ENCODE measurements at regions not wholly inside any gene's neighbourhood (a gene's known extent, or its start where the extent isn't known, plus 50 kb on each side); places are given as distances from the start of the nearest gene placed in this dataset.

DNA sequence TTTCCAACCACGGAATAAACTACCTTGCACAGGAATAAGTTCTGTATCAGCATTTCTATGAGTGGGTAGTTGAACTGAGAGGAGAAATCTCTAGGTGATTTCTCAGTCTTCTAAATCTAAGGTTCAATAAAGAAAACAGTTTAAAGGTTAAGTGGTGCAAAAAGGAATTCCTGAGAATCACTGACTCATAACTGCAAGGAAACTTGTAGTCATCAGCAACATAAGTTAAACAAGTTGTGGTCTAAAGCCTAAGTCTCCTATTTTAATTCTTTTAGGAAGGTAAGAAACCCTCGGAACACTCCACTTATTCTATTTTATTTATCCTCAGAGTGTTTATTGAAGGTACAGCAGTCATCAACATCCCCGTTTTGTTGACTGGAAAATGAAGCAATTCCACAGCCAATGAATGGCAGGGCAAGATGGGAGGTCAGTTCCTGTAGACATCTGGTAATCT is 92.4 kb upstream of the PIK3CG start:
- CTCF ChIA-PET = no interaction called here
- DNase-seq = no peak

DNA sequence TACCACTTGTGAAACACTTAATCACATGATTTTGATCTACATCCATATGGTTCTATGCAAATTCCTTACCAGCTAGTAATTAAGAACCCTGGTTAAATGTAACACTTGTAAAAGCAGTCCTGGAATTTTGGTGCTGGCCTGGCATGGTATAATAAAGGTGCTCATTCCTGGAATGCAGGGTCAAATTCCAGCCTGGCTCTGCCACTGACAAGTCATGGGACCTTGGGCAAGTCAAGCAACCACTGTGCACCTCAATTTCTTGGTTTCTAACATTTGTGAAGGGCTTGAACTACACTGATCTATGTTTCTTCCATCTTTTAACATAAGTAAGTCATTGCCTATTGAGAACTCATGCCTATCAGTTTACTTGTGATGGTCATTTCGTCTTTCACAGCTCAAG is 91.9 kb upstream of the PIK3CG start:
- H3K36me3 Mint-ChIP-seq (ENCODE audit: low read depth) = no peaks in the 10 kb centered on the region
- H3K4me3 Mint-ChIP-seq = no peak overlapping the region
- CTCF ChIA-PET = no interaction called here
- H3K9me3 Mint-ChIP-seq = peaks cover 9% of the 10 kb centered on the region
- DNase-seq = no peak
- H3K27ac Mint-ChIP-seq = no peak overlapping the region
- H3K27me3 Mint-ChIP-seq = no peaks in the 10 kb centered on the region
- POLR2A ChIA-PET = no interaction called here
- H3K4me1 Mint-ChIP-seq = peaks cover 25% of the 10 kb centered on the region

More for the DNA sequence above, 92.4 kb upstream of the PIK3CG start:
- Mint-ChIP-seq H3K4me1 (peaks cover 31% of the 10 kb centered on the region), H3K4me3 (no peak overlapping the region), H3K36me3 (ENCODE audit: low read depth) (no peaks in the 10 kb centered on the region), H3K27me3 (no peaks in the 10 kb centered on the region), H3K9me3 (peaks cover 9% of the 10 kb centered on the region), H3K27ac (no peak overlapping the region)
- POLR2A ChIA-PET = no interaction called here

- CTCF ChIA-PET = interaction anchor here (1.8 kb wide), 1 partner anchor 113 kb away, joined by 4 read pairs; the partner anchor contains the start of gene CCDC71L
These were observed 91.4 kb upstream of the PIK3CG start for GRCh38 chr7:106773721-106774120.

GRCh38 chr7:106774213-106774767 is 90.8 kb upstream of the PIK3CG start:
- CTCF ChIA-PET = interaction anchor here (1.8 kb wide), 1 partner anchor 114 kb away, joined by 4 read pairs; the partner anchor contains the start of gene CCDC71L
- DNase-seq = no peak
- no peak overlapping the region for H3K4me3 Mint-ChIP-seq

More at GRCh38 chr7:106773721-106774120, 91.4 kb upstream of the PIK3CG start:
- Mint-ChIP-seq H3K4me1 (peaks cover 22% of the 10 kb centered on the region), H3K27me3 (no peaks in the 10 kb centered on the region), H3K36me3 (ENCODE audit: low read depth) (no peaks in the 10 kb centered on the region), H3K4me3 (no peak overlapping the region), H3K27ac (no peak overlapping the region), H3K9me3 (peaks cover 9% of the 10 kb centered on the region)
- no peak for DNase-seq
- POLR2A ChIA-PET = no interaction called here

GRCh38 chr7:106774768-106775551 is 90.1 kb upstream of the PIK3CG start:
- H3K36me3 Mint-ChIP-seq (ENCODE audit: low read depth) = no peaks in the 10 kb centered on the region
- no peak overlapping the region for H3K4me3 Mint-ChIP-seq
- POLR2A ChIA-PET = no interaction called here
- no peak overlapping the region for H3K27ac Mint-ChIP-seq
- H3K9me3 Mint-ChIP-seq = peaks cover 9% of the 10 kb centered on the region
- peaks cover 22% of the 10 kb centered on the region for H3K4me1 Mint-ChIP-seq
- no peaks in the 10 kb centered on the region for H3K27me3 Mint-ChIP-seq
- CTCF ChIA-PET = interaction anchor here (1.8 kb wide), 1 partner anchor 114 kb away, joined by 4 read pairs; the partner anchor contains the start of gene CCDC71L
- DNase-seq = peak; percentile 37

More at GRCh38 chr7:106774213-106774767, 90.8 kb upstream of the PIK3CG start:
- Mint-ChIP-seq H3K27me3 (no peaks in the 10 kb centered on the region), H3K27ac (no peak overlapping the region), H3K4me1 (peaks cover 22% of the 10 kb centered on the region), H3K36me3 (ENCODE audit: low read depth) (no peaks in the 10 kb centered on the region), H3K9me3 (peaks cover 9% of the 10 kb centered on the region)
- POLR2A ChIA-PET = no interaction called here

- Mint-ChIP-seq H3K4me3 (no peak overlapping the region), H3K27ac (no peak overlapping the region), H3K9me3 (peaks cover 9% of the 10 kb centered on the region), H3K4me1 (peaks cover 20% of the 10 kb centered on the region), H3K27me3 (no peaks in the 10 kb centered on the region), H3K36me3 (ENCODE audit: low read depth) (no peaks in the 10 kb centered on the region)
- no peak for DNase-seq
- ChIA-PET CTCF (interaction anchor here (1.8 kb wide), 1 partner anchor 115 kb away, joined by 4 read pairs; the partner anchor contains the start of gene CCDC71L), POLR2A (no interaction called here)
These were observed 89.5 kb upstream of the PIK3CG start for GRCh38 chr7:106775552-106775936.

- Mint-ChIP-seq H3K4me1 (peaks cover 20% of the 10 kb centered on the region), H3K9me3 (peaks cover 9% of the 10 kb centered on the region), H3K4me3 (no peak overlapping the region), H3K36me3 (ENCODE audit: low read depth) (no peaks in the 10 kb centered on the region), H3K27ac (no peak overlapping the region), H3K27me3 (no peaks in the 10 kb centered on the region)
- DNase-seq = no peak
- ChIA-PET POLR2A (no interaction called here), CTCF (no interaction called here)
These were observed 89.0 kb upstream of the PIK3CG start for GRCh38 chr7:106775975-106776607.

DNA sequence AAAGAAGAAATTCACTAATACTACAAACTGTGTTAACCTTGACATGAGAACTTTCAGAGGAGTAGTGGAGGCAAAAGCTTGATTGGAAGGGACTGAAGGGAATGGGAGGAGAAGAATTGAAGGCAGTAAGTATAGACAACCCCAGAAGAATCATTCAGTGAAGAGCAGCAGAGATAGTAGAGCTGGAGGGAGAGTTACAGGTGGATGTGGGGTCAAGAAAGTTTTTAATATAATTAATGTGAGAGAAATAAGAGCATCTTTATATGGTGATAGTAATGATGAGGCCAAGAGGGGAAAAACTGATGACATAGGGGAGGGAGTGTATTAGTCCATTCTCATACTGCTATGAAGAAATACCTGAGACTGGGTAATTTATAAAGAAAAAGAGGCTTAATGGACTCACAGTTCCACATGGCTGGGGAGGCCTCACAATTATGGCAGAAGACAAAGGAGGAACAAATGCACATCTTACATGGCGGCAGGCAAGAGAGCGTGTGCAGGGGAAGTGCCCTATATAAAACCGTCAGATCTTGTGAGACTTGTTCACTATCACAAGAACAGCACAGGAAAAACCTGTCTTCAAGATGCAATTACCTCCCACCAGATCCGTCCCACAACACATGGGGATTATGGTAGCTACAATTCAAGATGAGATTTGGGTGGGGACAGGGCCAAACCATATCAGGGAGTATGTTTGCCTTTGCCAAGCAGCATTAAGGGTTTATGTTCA is 88.3 kb upstream of the PIK3CG start:
- H3K27ac Mint-ChIP-seq = no peak overlapping the region
- POLR2A ChIA-PET = no interaction called here
- peaks cover under 1% of the 10 kb centered on the region for H3K27me3 Mint-ChIP-seq
- DNase-seq = no peak
- H3K4me3 Mint-ChIP-seq = no peak overlapping the region
- no peaks in the 10 kb centered on the region for H3K36me3 Mint-ChIP-seq (ENCODE audit: low read depth)
- H3K9me3 Mint-ChIP-seq = peaks cover 9% of the 10 kb centered on the region
- CTCF ChIA-PET = no interaction called here
- H3K4me1 Mint-ChIP-seq = peaks cover 20% of the 10 kb centered on the region

DNA sequence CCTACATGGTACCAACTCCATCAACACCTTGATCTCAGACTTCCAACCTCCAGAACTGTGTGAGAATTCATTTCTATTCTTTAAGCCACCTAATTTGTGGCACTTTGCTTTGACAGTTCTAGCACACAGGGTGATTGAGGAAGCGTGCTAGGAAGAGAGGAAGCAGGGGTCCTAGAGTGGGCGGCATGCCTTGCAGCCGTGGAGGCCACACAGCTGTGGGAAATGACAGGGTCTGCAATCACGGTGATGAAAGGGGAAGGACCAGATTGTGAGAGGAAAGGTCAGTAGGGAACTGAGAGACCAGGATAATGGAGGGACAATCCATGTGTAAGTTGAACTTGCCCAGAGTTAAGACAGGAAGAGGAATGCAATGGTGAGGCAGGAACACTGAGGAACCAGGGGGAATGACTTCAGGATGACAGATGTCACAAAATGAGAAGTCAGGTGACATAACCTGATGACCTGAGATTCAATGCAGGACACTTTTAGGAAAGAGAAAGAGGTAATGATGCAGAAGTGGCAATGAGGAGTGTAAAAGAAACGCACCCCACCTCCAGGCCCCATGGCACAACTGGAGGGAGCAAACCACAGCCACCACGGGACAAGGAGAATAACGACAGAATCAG is 87.3 kb upstream of the PIK3CG start:
- Mint-ChIP-seq H3K27me3 (peaks cover 2% of the 10 kb centered on the region), H3K36me3 (ENCODE audit: low read depth) (no peaks in the 10 kb centered on the region), H3K9me3 (peaks cover 9% of the 10 kb centered on the region), H3K27ac (no peak overlapping the region), H3K4me3 (no peak overlapping the region), H3K4me1 (peaks cover 14% of the 10 kb centered on the region)
- POLR2A ChIA-PET = no interaction called here
- CTCF ChIA-PET = no interaction called here
- DNase-seq = no peak

DNA sequence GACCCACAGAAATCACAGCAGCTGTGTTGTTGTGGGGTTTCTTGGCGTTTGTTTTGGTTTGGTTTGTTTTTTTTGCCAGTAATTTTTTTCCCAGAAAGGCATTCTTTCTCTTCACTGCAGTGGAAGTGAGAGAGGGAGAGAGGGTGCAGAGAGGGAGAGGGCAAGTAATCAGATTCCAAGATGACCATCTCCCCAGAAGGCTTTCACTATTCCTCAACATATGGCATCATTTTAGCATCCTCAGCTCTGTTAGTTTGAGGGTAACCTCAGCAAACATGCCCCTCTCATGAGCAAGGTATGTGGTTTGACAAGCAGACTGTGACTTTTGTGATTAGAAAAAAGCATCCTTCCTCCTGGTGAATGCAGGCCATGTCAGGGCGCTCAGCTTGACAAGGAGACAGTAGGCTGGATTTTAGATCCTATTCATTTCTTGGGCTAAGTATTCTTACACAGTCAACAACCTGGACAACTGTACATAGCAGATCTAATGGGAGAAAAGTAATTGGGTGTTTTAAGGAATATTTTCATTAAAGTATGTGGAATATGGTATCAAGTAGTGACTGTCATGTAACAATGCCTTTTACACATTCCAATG is 86.3 kb upstream of the PIK3CG start:
- Mint-ChIP-seq H3K27me3 (peaks cover 2% of the 10 kb centered on the region), H3K36me3 (ENCODE audit: low read depth) (no peaks in the 10 kb centered on the region), H3K9me3 (peaks cover 9% of the 10 kb centered on the region), H3K4me3 (no peak overlapping the region), H3K27ac (no peak overlapping the region), H3K4me1 (peaks cover 9% of the 10 kb centered on the region)
- CTCF ChIA-PET = interaction anchor here (1.4 kb wide), 1 partner anchor 118 kb away, joined by 5 read pairs; the partner anchor contains the start of gene CCDC71L
- DNase-seq = no peak
- POLR2A ChIA-PET = no interaction called here

GRCh38 chr7:106779877-106780276 is 85.2 kb upstream of the PIK3CG start:
- H3K36me3 Mint-ChIP-seq (ENCODE audit: low read depth) = no peaks in the 10 kb centered on the region
- CTCF ChIA-PET = interaction anchor here (1.4 kb wide), 1 partner anchor 119 kb away, joined by 5 read pairs; the partner anchor contains the start of gene CCDC71L

GRCh38 chr7:106781007-106781406 is 84.1 kb upstream of the PIK3CG start:
- Mint-ChIP-seq H3K36me3 (ENCODE audit: low read depth) (no peaks in the 10 kb centered on the region), H3K9me3 (peaks cover 5% of the 10 kb centered on the region), H3K4me3 (no peak overlapping the region), H3K27me3 (peaks cover 2% of the 10 kb centered on the region), H3K27ac (no peak overlapping the region), H3K4me1 (peaks cover under 1% of the 10 kb centered on the region)
- POLR2A ChIA-PET = no interaction called here
- CTCF ChIA-PET = no interaction called here
- no peak for DNase-seq

More at GRCh38 chr7:106779877-106780276, 85.2 kb upstream of the PIK3CG start:
- peaks cover 2% of the 10 kb centered on the region for H3K27me3 Mint-ChIP-seq
- no peak overlapping the region for H3K4me3 Mint-ChIP-seq
- DNase-seq = no peak
- peaks cover 5% of the 10 kb centered on the region for H3K4me1 Mint-ChIP-seq
- H3K9me3 Mint-ChIP-seq = peaks cover 5% of the 10 kb centered on the region
- POLR2A ChIA-PET = no interaction called here
- no peak overlapping the region for H3K27ac Mint-ChIP-seq
